Glutamatergic neuron (in vitro differentiated cells): ENCODE measurements at regions not wholly inside any gene's neighbourhood (a gene's known extent, or its start where the extent isn't known, plus 50 kb on each side); places are given as distances from the start of the nearest gene placed in this dataset.
"Not testable (repeated sequence)": the region's sequence is repeated elsewhere in the genome, so short reads cannot be mapped to it uniquely, and the experiment has no call there.

ENCODE experiments used
- DNase-seq: peaks from one replicate; pipeline ENCODE4 v3.0.0; 2022
- H3K27ac Mint-ChIP-seq: one replicate; pipeline ENCODE4 v1.8.0; 2020; ENCODE audit warnings: mild to moderate bottlenecking, mixed read lengths, inconsistent platforms; ENCODE audit not compliant: unreplicated experiment
- H3K27me3 Mint-ChIP-seq: one replicate; pipeline ENCODE4 v1.8.0; 2020; ENCODE audit warnings: mild to moderate bottlenecking, moderate library complexity, mixed read lengths, inconsistent platforms; ENCODE audit not compliant: unreplicated experiment
- H3K36me3 Mint-ChIP-seq: one replicate; pipeline ENCODE4 v1.8.0; 2020; ENCODE audit warnings: mild to moderate bottlenecking, mixed read lengths, inconsistent platforms; ENCODE audit not compliant: unreplicated experiment
- H3K4me1 Mint-ChIP-seq: one replicate; pipeline ENCODE4 v1.8.0; 2020; ENCODE audit warnings: mild to moderate bottlenecking, low read depth, mixed read lengths, inconsistent platforms; ENCODE audit not compliant: unreplicated experiment
- H3K4me3 Mint-ChIP-seq: one replicate; pipeline ENCODE4 v1.8.0; 2020; ENCODE audit warnings: mild to moderate bottlenecking, mixed read lengths, inconsistent platforms; ENCODE audit not compliant: unreplicated experiment
- H3K9me3 Mint-ChIP-seq: one replicate; pipeline ENCODE4 v1.8.0; 2020; ENCODE audit warnings: mild to moderate bottlenecking, moderate library complexity, mixed read lengths, inconsistent platforms; ENCODE audit not compliant: unreplicated experiment
- CTCF ChIP-seq: fragments of 200-600 bp; sonication (generic); IDR thresholded peaks from one replicate; pipeline ENCODE4 v1.5.0; 2021; ENCODE audit not compliant: partially characterized antibody, unreplicated experiment

- H3K27me3 Mint-ChIP-seq = no peaks in the 10 kb centered on the region
- H3K4me1 Mint-ChIP-seq = peaks cover 6% of the 10 kb centered on the region
- no peak overlapping the region for H3K27ac Mint-ChIP-seq
- no peaks in the 10 kb centered on the region for H3K9me3 Mint-ChIP-seq
- no peak overlapping the region for H3K4me3 Mint-ChIP-seq
- DNase-seq = no peak
- H3K36me3 Mint-ChIP-seq = peaks cover 4% of the 10 kb centered on the region
- no peak for TF ChIP-seq CTCF
Observed at GRCh38 chr13:65505941-65506340, 1724.2 kb downstream of the PCDH9 start.

- no peaks in the 10 kb centered on the region for H3K9me3 Mint-ChIP-seq
- no peak overlapping the region for H3K4me3 Mint-ChIP-seq
- peaks cover 10% of the 10 kb centered on the region for H3K4me1 Mint-ChIP-seq
- no peak for DNase-seq
- no peak overlapping the region for H3K27ac Mint-ChIP-seq
- H3K27me3 Mint-ChIP-seq = no peaks in the 10 kb centered on the region
- H3K36me3 Mint-ChIP-seq = peaks cover 4% of the 10 kb centered on the region
- TF ChIP-seq CTCF = no peak
Observed at GRCh38 chr13:65504213-65504612, 1725.9 kb downstream of the PCDH9 start.

GRCh38 chr13:65500481-65500880 lies 1729.7 kb downstream of the PCDH9 start:
- H3K36me3 Mint-ChIP-seq = peaks cover 4% of the 10 kb centered on the region
- TF ChIP-seq CTCF = no peak
- no peaks in the 10 kb centered on the region for H3K9me3 Mint-ChIP-seq
- no peak for DNase-seq
- no peak overlapping the region for H3K4me3 Mint-ChIP-seq
- no peaks in the 10 kb centered on the region for H3K27me3 Mint-ChIP-seq
- H3K27ac Mint-ChIP-seq = no peak overlapping the region
- peaks cover 5% of the 10 kb centered on the region for H3K4me1 Mint-ChIP-seq

- no peaks in the 10 kb centered on the region for H3K36me3 Mint-ChIP-seq
- H3K9me3 Mint-ChIP-seq = no peaks in the 10 kb centered on the region
- H3K27me3 Mint-ChIP-seq = no peaks in the 10 kb centered on the region
- H3K27ac Mint-ChIP-seq = peak overlapping the region; percentile 9
- no peak for DNase-seq
- TF ChIP-seq CTCF = no peak
- H3K4me1 Mint-ChIP-seq = peaks cover 5% of the 10 kb centered on the region
- H3K4me3 Mint-ChIP-seq = no peak overlapping the region
Observed at GRCh38 chr13:65499256-65499655, 1730.9 kb downstream of the PCDH9 start.

- H3K36me3 Mint-ChIP-seq = no peaks in the 10 kb centered on the region
- DNase-seq = no peak
- H3K27me3 Mint-ChIP-seq = no peaks in the 10 kb centered on the region
- H3K27ac Mint-ChIP-seq = no peak overlapping the region
- H3K9me3 Mint-ChIP-seq = no peaks in the 10 kb centered on the region
- peaks cover 5% of the 10 kb centered on the region for H3K4me1 Mint-ChIP-seq
- TF ChIP-seq CTCF = no peak
- no peak overlapping the region for H3K4me3 Mint-ChIP-seq
Observed at GRCh38 chr13:65497265-65497664, 1732.9 kb downstream of the PCDH9 start.

- not testable (repeated sequence) for H3K4me3 Mint-ChIP-seq, H3K27me3 Mint-ChIP-seq, H3K4me1 Mint-ChIP-seq, H3K9me3 Mint-ChIP-seq, H3K36me3 Mint-ChIP-seq, H3K27ac Mint-ChIP-seq, DNase-seq
Observed at GRCh38 chr13:65490725-65491124, 1739.4 kb downstream of the PCDH9 start.
